NT2/D1 (cell line): ENCODE measurements at regions not wholly inside any gene's neighbourhood (a gene's known extent, or its start where the extent isn't known, plus 50 kb on each side); places are given as distances from the start of the nearest gene placed in this dataset.

ENCODE experiments used
- SUZ12 ChIP-seq: IDR thresholded peaks from 2 replicates; pipeline ENCODE4 v1.6.1; 2011; ENCODE audit not compliant: insufficient read length, insufficient read depth; ENCODE audit errors: extremely low read depth
- ZNF274 ChIP-seq: IDR thresholded peaks from 2 replicates; pipeline ENCODE4 v1.6.1; 2011; ENCODE audit warnings: mild to moderate bottlenecking, low read depth, low read length

- TF ChIP-seq ZNF274 (no peak), SUZ12 (no peak)
Measured at GRCh38 chr5:29170599-29170998, 2022.9 kb upstream of the CDH6 start.
